B cell (primary cell): ENCODE measurements at regions not wholly inside any gene's neighbourhood (a gene's known extent, or its start where the extent isn't known, plus 50 kb on each side); places are given as distances from the start of the nearest gene placed in this dataset.
"Not testable (repeated sequence)": the region's sequence is repeated elsewhere in the genome, so short reads cannot be mapped to it uniquely, and the experiment has no call there.

Source experiments
- ATAC-seq: fragments of 200-7000 bp; cut with Tn5 transposase; one replicate; pipeline ENCODE4 v1.10.0; 2021; ENCODE audit warnings: low read depth, mild to moderate bottlenecking, moderate number of reproducible peaks, moderate library complexity
- CTCF ChIA-PET: fragments of 350-600 bp; sonication (Branson Sonifier 250); formaldehyde crosslinking; loops from one replicate; lab custom pipeline; 2021; ENCODE audit warnings: antibody characterized with exemption, inconsistent platforms; lab: Charles Lee
- POLR2A ChIA-PET: fragments of 350-600 bp; sonication (Branson Sonifier 250); formaldehyde crosslinking; loops from one replicate; lab custom pipeline; 2021; ENCODE audit warnings: antibody characterized with exemption; lab: Charles Lee
- DNase-seq: peaks from one replicate; pipeline ENCODE4 v3.0.0; 2013
- H2AFZ ChIP-seq: 2 replicates; pipeline ENCODE4 v1.6.1; 2012; ENCODE audit warnings: mild to moderate bottlenecking, low read depth, low read length; ENCODE audit not compliant: insufficient read depth, poor library complexity, severe bottlenecking
- H3K27ac ChIP-seq, 2 donors: 1 replicate in 1 of 2; 2 replicates in 1 of 2; pipeline ENCODE4 v1.5.1; 2012 to 2013; ENCODE audit warnings: low read length in 2 of 2, mild to moderate bottlenecking in 2 of 2, moderate library complexity in 1 of 2
- H3K27me3 ChIP-seq, 4 experiments: fragments of 200-600 bp in 1 of 4; sonication (generic) in 1 of 4; replicated peaks in 1 of 4; 1 replicate in 2 of 4; 2 replicates in 2 of 4; pipeline versions ENCODE4 v1.6.1 to v1.7.0; 2013 to 2016; ENCODE audit warnings: low read length in 3 of 4, mild to moderate bottlenecking in 2 of 4, mixed read lengths in 1 of 4, moderate library complexity in 1 of 4; ENCODE audit not compliant: insufficient read depth in 4 of 4, control insufficient read depth in 3 of 4; ENCODE audit errors: control extremely low read depth in 1 of 4
- H3K36me3 ChIP-seq, 2 experiments: replicated peaks in 1 of 2; 1 replicate in 1 of 2; 2 replicates in 1 of 2; pipeline versions ENCODE4 v1.6.1 to v1.7.1; 2013; ENCODE audit warnings: low read length in 1 of 2; ENCODE audit not compliant: insufficient read depth in 2 of 2, control insufficient read depth in 1 of 2; ENCODE audit errors: control extremely low read depth in 1 of 2, extremely low read depth in 1 of 2
- H3K4me1 ChIP-seq, 2 donors: fragments of 200-600 bp in 1 of 2; sonication (generic) in 1 of 2; 1 replicate in 1 of 2; 2 replicates in 1 of 2; pipeline versions ENCODE4 v1.5.1 to v1.6.1; 2013 to 2017; ENCODE audit warnings: low read length in 2 of 2; ENCODE audit not compliant: control insufficient read depth in 2 of 2, insufficient read depth in 2 of 2
- H3K4me2 ChIP-seq: replicated peaks from 2 replicates; pipeline ENCODE3; 2012; ENCODE audit warnings: mild to moderate bottlenecking, low read depth, low read length; ENCODE audit not compliant: poor library complexity, severe bottlenecking
- H3K4me3 ChIP-seq, 5 experiments: fragments of 200-600 bp in 1 of 5; sonication (generic) in 1 of 5; 1 replicate in 3 of 5; 2 replicates in 2 of 5; pipeline versions ENCODE4 v1.5.1 to v1.7.0; 2011 to 2016; ENCODE audit warnings: low read length in 4 of 5, mild to moderate bottlenecking in 4 of 5, low read depth in 2 of 5, control low read depth in 1 of 5, moderate library complexity in 1 of 5; ENCODE audit not compliant: insufficient read depth in 1 of 5; ENCODE audit errors: control extremely low read depth in 1 of 5, extremely low read depth in 1 of 5
- H3K79me2 ChIP-seq: fragments of 200-600 bp; sonication (generic); one replicate; pipeline ENCODE4 v1.6.0; 2016; ENCODE audit warnings: low read length; ENCODE audit not compliant: control insufficient read depth, insufficient read depth
- H3K9ac ChIP-seq: fragments of 200-600 bp; sonication (generic); 2 replicates; pipeline ENCODE4 v1.6.1; 2017; ENCODE audit warnings: mild to moderate bottlenecking, low read length, moderate library complexity
- H3K9me3 ChIP-seq, 3 donors: one replicate each; pipeline versions ENCODE4 v1.6.1 to v1.7.1; 2013; ENCODE audit warnings: low read length in 2 of 3; ENCODE audit not compliant: control insufficient read depth in 2 of 3, insufficient read depth in 1 of 3; ENCODE audit errors: control extremely low read depth in 1 of 3
- H4K20me1 ChIP-seq: 2 replicates; pipeline ENCODE4 v1.6.0; 2012; ENCODE audit warnings: mild to moderate bottlenecking, low read length; ENCODE audit not compliant: insufficient read depth, control insufficient read depth, poor library complexity, severe bottlenecking
- H3K27ac Mint-ChIP-seq: one replicate; pipeline ENCODE4 v1.8.0; 2021; ENCODE audit warnings: mixed read lengths
- H3K27me3 Mint-ChIP-seq: one replicate; pipeline ENCODE4 v1.8.0; 2021; ENCODE audit warnings: mixed read lengths
- H3K4me1 Mint-ChIP-seq: one replicate; pipeline ENCODE4 v1.8.0; 2021; ENCODE audit warnings: mixed read lengths
- H3K4me3 Mint-ChIP-seq: one replicate; pipeline ENCODE4 v1.8.0; 2021; ENCODE audit warnings: mixed read lengths
- H3K9me3 Mint-ChIP-seq: one replicate; pipeline ENCODE4 v1.8.0; 2022; ENCODE audit warnings: mixed read lengths; ENCODE audit not compliant: insufficient read depth
- EZH2 ChIP-seq: IDR thresholded peaks from 2 replicates; pipeline ENCODE4 v1.6.1; 2012; ENCODE audit warnings: borderline replicate concordance, low read depth, mild to moderate bottlenecking, moderate library complexity, low read length; ENCODE audit not compliant: insufficient read depth, poor library complexity, severe bottlenecking
- WGBS: methylation state at CpG from one replicate; pipeline ENCODE4 v1.1.5; 2013; ENCODE audit warnings: missing lambda C conversion rate; ENCODE audit not compliant: insufficient coverage; 5-methylcytosine and 5-hydroxymethylcytosine counted together
- intact Hi-C: fragments of 100-400 bp; cut with micrococcal nuclease; formaldehyde crosslinking; loops from one replicate; pipeline ENCODE4 v1.10.0; 2022
- TF ChIP-seq, protein P1 (sequence below): fragments of 200-600 bp; IDR thresholded peaks from one replicate; pipeline ENCODE4 v1.8.0; 2022; ENCODE audit warnings: antibody characterized with exemption, mild to moderate bottlenecking

DNA sequence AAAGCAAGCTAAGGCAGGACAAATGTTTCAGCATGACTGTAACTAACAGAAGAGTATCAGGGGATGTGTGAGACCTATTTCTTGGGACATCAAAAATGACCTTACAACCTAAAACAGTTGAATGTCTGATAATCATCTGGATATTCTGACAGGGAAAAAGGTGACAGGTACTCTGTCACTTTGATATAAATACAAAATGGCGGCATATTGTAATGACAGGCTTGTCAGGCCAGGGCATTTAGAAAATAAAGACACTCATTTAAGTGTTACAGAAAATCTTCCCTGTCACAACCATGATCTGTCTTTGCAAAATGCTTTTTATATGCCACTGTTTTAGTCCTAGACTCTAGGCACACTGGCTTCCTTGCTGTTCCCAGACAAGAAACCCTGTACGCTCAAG is 1033.3 kb upstream of the FLRT2 start:
- Histone ChIP-seq H4K20me1 (no peaks in the 10 kb centered on the region), H3K27ac (no peak overlapping the region), H3K36me3 (no peaks in the 10 kb centered on the region), H3K4me3 (no peak overlapping the region), H3K4me2 (no peak overlapping the region), H2AFZ (no peak overlapping the region), H3K9ac (no peak overlapping the region), H3K27me3 (no peaks in the 10 kb centered on the region), H3K4me1 (no peaks in the 10 kb centered on the region), H3K79me2 (no peaks in the 10 kb centered on the region), H3K9me3 (peaks cover 0 to 7% (median 0%) of the 10 kb centered on the region in 3 donors)
- Mint-ChIP-seq H3K4me1 (no peaks in the 10 kb centered on the region), H3K9me3 (peaks cover 2% of the 10 kb centered on the region), H3K27ac (no peak overlapping the region), H3K27me3 (no peaks in the 10 kb centered on the region), H3K4me3 (no peak overlapping the region)
- ChIA-PET CTCF (no interaction called here), POLR2A (no interaction called here)
- no peak for DNase-seq
- 89% methylated on average over 1 of the region's 2 CpGs for WGBS
- TF ChIP-seq, protein P1, sequence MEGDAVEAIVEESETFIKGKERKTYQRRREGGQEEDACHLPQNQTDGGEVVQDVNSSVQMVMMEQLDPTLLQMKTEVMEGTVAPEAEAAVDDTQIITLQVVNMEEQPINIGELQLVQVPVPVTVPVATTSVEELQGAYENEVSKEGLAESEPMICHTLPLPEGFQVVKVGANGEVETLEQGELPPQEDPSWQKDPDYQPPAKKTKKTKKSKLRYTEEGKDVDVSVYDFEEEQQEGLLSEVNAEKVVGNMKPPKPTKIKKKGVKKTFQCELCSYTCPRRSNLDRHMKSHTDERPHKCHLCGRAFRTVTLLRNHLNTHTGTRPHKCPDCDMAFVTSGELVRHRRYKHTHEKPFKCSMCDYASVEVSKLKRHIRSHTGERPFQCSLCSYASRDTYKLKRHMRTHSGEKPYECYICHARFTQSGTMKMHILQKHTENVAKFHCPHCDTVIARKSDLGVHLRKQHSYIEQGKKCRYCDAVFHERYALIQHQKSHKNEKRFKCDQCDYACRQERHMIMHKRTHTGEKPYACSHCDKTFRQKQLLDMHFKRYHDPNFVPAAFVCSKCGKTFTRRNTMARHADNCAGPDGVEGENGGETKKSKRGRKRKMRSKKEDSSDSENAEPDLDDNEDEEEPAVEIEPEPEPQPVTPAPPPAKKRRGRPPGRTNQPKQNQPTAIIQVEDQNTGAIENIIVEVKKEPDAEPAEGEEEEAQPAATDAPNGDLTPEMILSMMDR, result no peak
- no peak for TF ChIP-seq EZH2
- intact Hi-C loops, result no loop called here
- ATAC-seq, result no peak

DNA sequence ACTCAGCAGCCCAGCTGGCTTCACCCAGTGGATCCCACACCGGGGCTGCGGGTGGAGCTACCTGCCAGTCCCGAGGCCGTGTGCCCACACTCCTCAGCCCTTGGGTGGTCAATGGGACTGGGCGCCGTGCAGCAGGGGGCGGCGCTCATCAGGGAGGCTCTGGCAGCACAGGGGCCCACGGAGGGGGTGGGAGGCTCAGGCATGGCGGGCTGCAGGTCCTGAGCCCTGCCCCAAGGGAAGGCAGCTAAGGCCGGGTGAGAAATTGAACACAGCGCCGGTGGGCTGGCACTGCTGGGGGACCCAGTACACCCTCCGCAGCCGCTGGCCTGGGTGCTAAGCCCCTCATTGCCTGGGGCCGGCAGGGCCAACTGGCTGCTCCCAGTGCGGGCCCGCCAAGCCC is 1017.1 kb upstream of the FLRT2 start:
- H3K4me1 Mint-ChIP-seq, CTCF ChIA-PET, H2AFZ ChIP-seq, DNase-seq, H3K27ac ChIP-seq, H3K9ac ChIP-seq, H3K27me3 Mint-ChIP-seq, H3K27me3 ChIP-seq, H3K4me3 ChIP-seq, H3K9me3 ChIP-seq, intact Hi-C loops, H4K20me1 ChIP-seq, H3K79me2 ChIP-seq, H3K27ac Mint-ChIP-seq, H3K4me3 Mint-ChIP-seq, POLR2A ChIA-PET, H3K36me3 ChIP-seq, ATAC-seq, H3K4me1 ChIP-seq, H3K4me2 ChIP-seq: not testable (repeated sequence)
- H3K9me3 Mint-ChIP-seq, result peaks cover 17% of the 10 kb centered on the region
- 96% methylated on average over 18 of the region's 18 CpGs for whole genome bisulfite sequencing
